HL-60 (cell line): ENCODE measurements at regions not wholly inside any gene's neighbourhood (a gene's known extent, or its start where the extent isn't known, plus 50 kb on each side); places are given as distances from the start of the nearest gene placed in this dataset.

Experiments used
- DNase-seq, 2 experiments: peaks; one replicate each; pipeline ENCODE4 v3.0.0-alpha.2; 2010 to 2020; ENCODE audit warnings: low read depth in 1 of 2, low spot score in 1 of 2
- H3K27ac ChIP-seq: fragments of 250-450 bp; sonication (Bioruptor Pico); replicated peaks from 2 replicates; pipeline ENCODE4 v1.5.1; 2020; ENCODE audit warnings: mild to moderate bottlenecking, moderate library complexity
- H3K27me3 ChIP-seq: fragments of 250-450 bp; sonication (Bioruptor Pico); 2 replicates; pipeline ENCODE4 v1.5.1; 2021; ENCODE audit warnings: mild to moderate bottlenecking, moderate library complexity; ENCODE audit not compliant: insufficient read depth, poor library complexity, severe bottlenecking
- H3K4me3 ChIP-seq: replicated peaks from 2 replicates; pipeline ENCODE4 v1.5.1; 2011; ENCODE audit warnings: mild to moderate bottlenecking, control low read depth, low read length; ENCODE audit not compliant: insufficient read depth
- CTCF ChIP-seq: IDR thresholded peaks from one replicate; pipeline ENCODE4 v1.5.1; 2011; ENCODE audit warnings: low read length, control low read depth, inconsistent platforms; ENCODE audit not compliant: insufficient read depth
- GABPA ChIP-seq: IDR thresholded peaks from 2 replicates; pipeline ENCODE4 v1.6.1; 2012; ENCODE audit warnings: low read depth
- POLR2AphosphoS5 ChIP-seq: IDR thresholded peaks from 2 replicates; pipeline ENCODE4 v1.6.1; 2012; ENCODE audit warnings: low read depth
- SPI1 ChIP-seq: IDR thresholded peaks from 2 replicates; pipeline ENCODE4 v1.6.1; 2012; ENCODE audit warnings: low read depth, mild to moderate bottlenecking, borderline replicate concordance
- TF ChIP-seq, protein P1 (sequence below): IDR thresholded peaks from 2 replicates; pipeline ENCODE4 v1.6.1; 2012; ENCODE audit warnings: low read depth; ENCODE audit not compliant: insufficient replicate concordance

DNA sequence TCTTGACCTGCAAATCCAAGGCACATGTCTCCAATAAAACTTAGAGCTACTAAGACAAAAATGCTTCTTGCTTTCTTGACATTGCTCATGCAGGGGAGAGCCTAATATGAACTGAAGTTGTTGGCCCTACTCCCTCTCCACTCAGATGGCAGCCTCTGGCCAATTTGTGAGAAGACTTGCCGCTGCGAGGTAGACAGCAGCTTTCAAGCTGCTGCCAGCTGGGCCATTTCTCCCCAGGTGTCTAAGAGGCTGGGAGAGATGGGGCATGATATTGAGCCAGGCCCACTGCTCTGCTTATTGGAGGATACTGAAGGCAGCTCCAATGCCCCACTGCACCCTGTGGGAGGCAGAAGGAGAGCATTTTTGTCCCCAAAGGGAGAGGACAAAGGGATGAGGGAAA lies 380.5 kb downstream of the RASEF start:
- TF ChIP-seq CTCF (no peak), SPI1 (no peak), POLR2AphosphoS5 (no peak), GABPA (no peak)
- TF ChIP-seq, protein P1, sequence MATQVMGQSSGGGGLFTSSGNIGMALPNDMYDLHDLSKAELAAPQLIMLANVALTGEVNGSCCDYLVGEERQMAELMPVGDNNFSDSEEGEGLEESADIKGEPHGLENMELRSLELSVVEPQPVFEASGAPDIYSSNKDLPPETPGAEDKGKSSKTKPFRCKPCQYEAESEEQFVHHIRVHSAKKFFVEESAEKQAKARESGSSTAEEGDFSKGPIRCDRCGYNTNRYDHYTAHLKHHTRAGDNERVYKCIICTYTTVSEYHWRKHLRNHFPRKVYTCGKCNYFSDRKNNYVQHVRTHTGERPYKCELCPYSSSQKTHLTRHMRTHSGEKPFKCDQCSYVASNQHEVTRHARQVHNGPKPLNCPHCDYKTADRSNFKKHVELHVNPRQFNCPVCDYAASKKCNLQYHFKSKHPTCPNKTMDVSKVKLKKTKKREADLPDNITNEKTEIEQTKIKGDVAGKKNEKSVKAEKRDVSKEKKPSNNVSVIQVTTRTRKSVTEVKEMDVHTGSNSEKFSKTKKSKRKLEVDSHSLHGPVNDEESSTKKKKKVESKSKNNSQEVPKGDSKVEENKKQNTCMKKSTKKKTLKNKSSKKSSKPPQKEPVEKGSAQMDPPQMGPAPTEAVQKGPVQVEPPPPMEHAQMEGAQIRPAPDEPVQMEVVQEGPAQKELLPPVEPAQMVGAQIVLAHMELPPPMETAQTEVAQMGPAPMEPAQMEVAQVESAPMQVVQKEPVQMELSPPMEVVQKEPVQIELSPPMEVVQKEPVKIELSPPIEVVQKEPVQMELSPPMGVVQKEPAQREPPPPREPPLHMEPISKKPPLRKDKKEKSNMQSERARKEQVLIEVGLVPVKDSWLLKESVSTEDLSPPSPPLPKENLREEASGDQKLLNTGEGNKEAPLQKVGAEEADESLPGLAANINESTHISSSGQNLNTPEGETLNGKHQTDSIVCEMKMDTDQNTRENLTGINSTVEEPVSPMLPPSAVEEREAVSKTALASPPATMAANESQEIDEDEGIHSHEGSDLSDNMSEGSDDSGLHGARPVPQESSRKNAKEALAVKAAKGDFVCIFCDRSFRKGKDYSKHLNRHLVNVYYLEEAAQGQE, result no peak
- no peak for DNase-seq
- Histone ChIP-seq H3K27me3 (no peaks in the 10 kb centered on the region), H3K4me3 (no peak overlapping the region), H3K27ac (no peak overlapping the region)

- TF ChIP-seq SPI1 (no peak), GABPA (no peak), CTCF (no peak), POLR2AphosphoS5 (no peak)
- TF ChIP-seq, protein P1, result no peak
- H3K4me3 ChIP-seq, result no peak overlapping the region
- no peaks in the 10 kb centered on the region for H3K27me3 ChIP-seq
- H3K27ac ChIP-seq, result no peak overlapping the region
- DNase-seq, result no peak
Measured at GRCh38 chr9:82695704-82696103, 367.2 kb downstream of the RASEF start.

- no peaks in the 10 kb centered on the region for H3K27me3 ChIP-seq
- H3K27ac ChIP-seq, result no peak overlapping the region
- TF ChIP-seq POLR2AphosphoS5 (no peak), CTCF (no peak)
- TF ChIP-seq, protein P1, result no peak
- H3K4me3 ChIP-seq, result no peak overlapping the region
- no peak for DNase-seq
Measured at GRCh38 chr9:82706786-82707185, 356.2 kb downstream of the RASEF start.
